HEK293 (cell line): ENCODE measurements at regions not wholly inside any gene's neighbourhood (a gene's known extent, or its start where the extent isn't known, plus 50 kb on each side); places are given as distances from the start of the nearest gene placed in this dataset.

Experiments
- CTCF ChIA-PET: fragments of 350-600 bp; formaldehyde crosslinking; extraction: SDS; loops from one replicate; lab custom pipeline; 2021; ENCODE audit warnings: antibody characterized with exemption; lab: Yijun Ruan, JAX
- POLR2A ChIA-PET: fragments of 300-600 bp; formaldehyde crosslinking; extraction: SDS; loops from one replicate; lab custom pipeline; 2020; ENCODE audit warnings: antibody characterized with exemption, inconsistent platforms; lab: Yijun Ruan, JAX
- H3K27ac ChIP-seq: fragments of 200-500 bp; sonication (Bioruptor generic); 2 replicates; pipeline ENCODE4 v1.5.1; 2014; ENCODE audit warnings: low read depth, low read length, control low read depth, inconsistent platforms; ENCODE audit errors: extremely low read depth
- H3K36me3 ChIP-seq, 2 experiments: fragments of 200-500 bp in 1 of 2; sonication (Bioruptor generic) in 1 of 2; 1 replicate in 1 of 2; 2 replicates in 1 of 2; pipeline ENCODE4 v1.5.1; 2014 to 2017; ENCODE audit warnings: inconsistent platforms in 2 of 2, low read length in 2 of 2; ENCODE audit not compliant: control insufficient read depth in 2 of 2, insufficient read depth in 1 of 2
- H3K4me1 ChIP-seq: fragments of 200-500 bp; sonication (Bioruptor generic); 2 replicates; pipeline ENCODE4 v1.5.1; 2014; ENCODE audit warnings: mild to moderate bottlenecking, low read length, inconsistent platforms; ENCODE audit not compliant: control insufficient read depth, insufficient read depth
- H3K4me3 ChIP-seq: 2 replicates; pipeline ENCODE4 v1.5.1; 2011; ENCODE audit warnings: low read depth, mild to moderate bottlenecking, control low read depth, low read length, moderate library complexity
- H3K9me3 ChIP-seq: fragments of 200-500 bp; sonication (Bioruptor generic); 2 replicates; pipeline ENCODE4 v1.5.1; 2014; ENCODE audit warnings: low read depth, low read length, inconsistent platforms; ENCODE audit not compliant: control insufficient read depth, insufficient read depth
- BCL11B ChIP-seq: fragments of 450-650 bp; formaldehyde crosslinking; IDR thresholded peaks from 2 replicates; pipeline ENCODE4 v1.5.1; 2016; ENCODE audit warnings: low read depth, missing biosample characterization, missing genetic modification characterization
- CTCF ChIP-seq: fragments of 450-650 bp; formaldehyde crosslinking; IDR thresholded peaks from 2 replicates; pipeline ENCODE4 v1.5.1; 2016; ENCODE audit warnings: missing biosample characterization, missing genetic modification characterization
- HOXA7 ChIP-seq: sonication (generic); formaldehyde crosslinking; IDR thresholded peaks from 2 replicates; pipeline ENCODE4 v1.8.1; 2022; ENCODE audit warnings: missing genetic modification reagents, borderline replicate concordance
- HOXC10 ChIP-seq: sonication (generic); formaldehyde crosslinking; IDR thresholded peaks from 2 replicates; pipeline ENCODE4 v1.8.1; 2023; ENCODE audit warnings: mild to moderate bottlenecking, missing genetic modification reagents
- KLF17 ChIP-seq: fragments of 450-650 bp; formaldehyde crosslinking; IDR thresholded peaks from 2 replicates; pipeline ENCODE4 v1.5.1; 2016; ENCODE audit warnings: missing biosample characterization, missing genetic modification characterization
- MZF1 ChIP-seq: fragments of 450-650 bp; formaldehyde crosslinking; IDR thresholded peaks from 2 replicates; pipeline ENCODE4 v1.5.1; 2017; ENCODE audit warnings: missing biosample characterization, missing genetic modification characterization, borderline replicate concordance
- YY1 ChIP-seq: fragments of 450-650 bp; formaldehyde crosslinking; IDR thresholded peaks from 2 replicates; pipeline ENCODE4 v1.5.1; 2018; ENCODE audit warnings: missing biosample characterization, missing genetic modification characterization
- ZBTB49 ChIP-seq: fragments of 450-650 bp; formaldehyde crosslinking; IDR thresholded peaks from 2 replicates; pipeline ENCODE4 v1.5.1; 2016; ENCODE audit warnings: missing biosample characterization, missing genetic modification characterization, low read depth
- ZBTB8A ChIP-seq: fragments of 450-650 bp; formaldehyde crosslinking; IDR thresholded peaks from 2 replicates; pipeline ENCODE4 v1.5.1; 2016; ENCODE audit warnings: missing biosample characterization, missing genetic modification characterization
- ZNF16 ChIP-seq: fragments of 450-650 bp; formaldehyde crosslinking; IDR thresholded peaks from 2 replicates; pipeline ENCODE4 v1.5.1; 2016; ENCODE audit warnings: low read depth, missing biosample characterization, missing genetic modification characterization
- ZNF248 ChIP-seq: fragments of 450-650 bp; formaldehyde crosslinking; IDR thresholded peaks from 2 replicates; pipeline ENCODE4 v1.5.1; 2017; ENCODE audit warnings: missing biosample characterization, missing genetic modification characterization
- ZNF311 ChIP-seq: fragments of 450-650 bp; formaldehyde crosslinking; IDR thresholded peaks from 2 replicates; pipeline ENCODE4 v1.5.1; 2017; ENCODE audit warnings: missing biosample characterization, missing genetic modification characterization, borderline replicate concordance
- ZNF324 ChIP-seq: fragments of 450-650 bp; formaldehyde crosslinking; IDR thresholded peaks from 2 replicates; pipeline ENCODE4 v1.5.1; 2016; ENCODE audit warnings: missing biosample characterization, missing genetic modification characterization
- ZNF354C ChIP-seq: fragments of 450-650 bp; formaldehyde crosslinking; IDR thresholded peaks from 2 replicates; pipeline ENCODE4 v1.5.1; 2016; ENCODE audit warnings: missing biosample characterization, missing genetic modification characterization, low read depth, borderline replicate concordance
- ZNF513 ChIP-seq: fragments of 450-650 bp; IDR thresholded peaks from 2 replicates; pipeline ENCODE4 v1.5.1; 2018; ENCODE audit warnings: missing biosample characterization, missing genetic modification characterization
- ZNF548 ChIP-seq: fragments of 450-650 bp; formaldehyde crosslinking; IDR thresholded peaks from 2 replicates; pipeline ENCODE4 v1.5.1; 2016; ENCODE audit warnings: missing biosample characterization, missing genetic modification characterization
- ZNF623 ChIP-seq: fragments of 450-650 bp; formaldehyde crosslinking; IDR thresholded peaks from 2 replicates; pipeline ENCODE4 v1.5.1; 2016; ENCODE audit warnings: missing biosample characterization, missing genetic modification characterization
- ZNF670 ChIP-seq: fragments of 450-650 bp; formaldehyde crosslinking; IDR thresholded peaks from 2 replicates; pipeline ENCODE4 v1.5.1; 2016; ENCODE audit warnings: missing biosample characterization, missing genetic modification characterization, low read depth
- ZNF768 ChIP-seq: fragments of 450-650 bp; formaldehyde crosslinking; IDR thresholded peaks from 2 replicates; pipeline ENCODE4 v1.5.1; 2018; ENCODE audit warnings: missing biosample characterization, mild to moderate bottlenecking, missing genetic modification characterization
- TF ChIP-seq, protein P1 (sequence below): fragments of 450-650 bp; formaldehyde crosslinking; IDR thresholded peaks from 2 replicates; pipeline ENCODE4 v1.5.1; 2016; ENCODE audit warnings: missing biosample characterization, missing genetic modification characterization

DNA sequence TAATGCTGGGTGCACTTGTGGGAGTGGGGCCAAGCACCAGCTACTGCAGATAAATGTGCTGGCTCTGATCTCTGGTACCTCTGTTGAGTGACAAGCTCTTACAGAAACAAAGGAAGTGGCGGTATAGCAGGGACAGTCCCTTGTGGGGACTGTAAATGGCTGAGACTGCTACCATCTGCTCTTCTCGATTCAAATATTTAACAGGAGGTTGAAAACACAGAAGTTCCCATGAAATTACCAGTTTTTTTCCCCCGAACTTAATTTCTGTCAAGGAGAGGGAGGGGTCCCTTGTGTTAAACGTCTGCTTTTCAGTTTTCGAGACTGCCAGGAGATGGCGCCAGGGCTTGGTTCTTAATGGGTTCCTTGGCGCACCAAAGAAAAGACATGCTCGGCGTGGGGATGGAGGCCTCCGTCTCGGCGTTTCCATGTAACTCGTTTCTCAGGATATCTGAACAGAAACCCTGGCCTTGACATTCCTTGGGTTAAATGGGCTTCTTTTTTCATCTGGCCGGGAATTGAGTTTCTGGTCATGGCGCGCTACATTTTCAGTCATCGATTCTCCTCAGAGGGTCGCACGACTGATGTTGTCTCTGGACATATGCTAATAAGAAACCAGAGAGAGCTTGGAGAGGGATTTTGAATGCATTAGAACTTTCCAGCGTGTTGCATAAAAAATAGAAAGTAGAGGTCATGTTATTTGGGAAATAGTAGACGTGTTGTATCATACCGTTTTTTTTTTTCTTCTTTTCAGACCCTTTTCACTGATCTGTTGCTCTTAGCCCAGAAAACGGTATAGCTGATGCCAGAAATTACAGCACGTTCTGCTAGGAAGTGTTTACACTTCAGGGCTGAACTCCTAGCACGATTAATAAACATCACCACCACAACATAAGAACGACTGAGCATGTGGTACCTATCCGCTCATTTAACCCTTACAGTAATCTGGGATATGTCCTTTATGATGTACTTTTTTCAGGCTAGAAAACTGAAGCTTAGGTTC, 64.0 kb downstream of the CARTPT start (continued):
- TF ChIP-seq CTCF (tag by site-specific recombination) = 0 out of 2 replicates have a peak, but pooled peaks have one; percentile 46
- no peak for TF ChIP-seq ZBTB8A (tag by site-specific recombination)
- no peak for TF ChIP-seq ZNF324 (tag by site-specific recombination)
- TF ChIP-seq MZF1 (tag by site-specific recombination) = peak; percentile 59; the same call in 1 of the 2 replicates
- TF ChIP-seq ZNF16 (tag by site-specific recombination) = no peak
- TF ChIP-seq KLF17 (tag by site-specific recombination) = no peak
- no peak for TF ChIP-seq ZNF513
- no peak for TF ChIP-seq ZNF248 (tag by site-specific recombination)
- TF ChIP-seq HOXC10 (CRISPR knock-in tag) = no peak
- TF ChIP-seq, protein P1, sequence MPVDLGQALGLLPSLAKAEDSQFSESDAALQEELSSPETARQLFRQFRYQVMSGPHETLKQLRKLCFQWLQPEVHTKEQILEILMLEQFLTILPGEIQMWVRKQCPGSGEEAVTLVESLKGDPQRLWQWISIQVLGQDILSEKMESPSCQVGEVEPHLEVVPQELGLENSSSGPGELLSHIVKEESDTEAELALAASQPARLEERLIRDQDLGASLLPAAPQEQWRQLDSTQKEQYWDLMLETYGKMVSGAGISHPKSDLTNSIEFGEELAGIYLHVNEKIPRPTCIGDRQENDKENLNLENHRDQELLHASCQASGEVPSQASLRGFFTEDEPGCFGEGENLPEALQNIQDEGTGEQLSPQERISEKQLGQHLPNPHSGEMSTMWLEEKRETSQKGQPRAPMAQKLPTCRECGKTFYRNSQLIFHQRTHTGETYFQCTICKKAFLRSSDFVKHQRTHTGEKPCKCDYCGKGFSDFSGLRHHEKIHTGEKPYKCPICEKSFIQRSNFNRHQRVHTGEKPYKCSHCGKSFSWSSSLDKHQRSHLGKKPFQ = no peak
- no peak for TF ChIP-seq ZNF768
- TF ChIP-seq ZNF548 (tag by site-specific recombination) = no peak
- no peak for TF ChIP-seq HOXA7 (CRISPR knock-in tag)

DNA sequence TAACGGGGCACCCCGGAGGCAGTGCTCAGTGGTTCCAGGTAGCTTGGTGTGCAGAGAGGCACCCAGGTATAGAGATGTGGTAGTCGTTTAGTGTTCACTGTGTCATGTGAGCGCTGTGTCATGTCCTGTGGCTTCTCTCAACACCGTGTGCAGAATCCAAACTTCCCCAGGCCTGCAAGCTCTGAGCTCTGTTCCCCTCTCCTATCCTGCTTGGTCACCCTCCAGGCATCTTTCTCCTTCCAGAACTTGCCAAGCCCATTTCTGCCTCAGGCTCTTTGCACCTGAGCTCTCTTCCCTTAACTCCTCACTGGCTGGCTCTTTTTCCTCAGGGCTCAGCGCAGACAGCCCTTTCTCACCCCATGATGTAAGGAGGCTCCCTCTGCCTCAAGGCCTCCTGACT, 64.8 kb downstream of the CARTPT start:
- POLR2A ChIA-PET = interaction anchor here (1.1 kb wide), 1 partner anchor 536 kb away, joined by 4 read pairs; the partner anchor contains the start of genes MRPS27 and PTCD2
- CTCF ChIA-PET = interaction anchor here (0.6 to 2.1 kb wide), 16 partner anchors 9 to 987 kb away, joined by 3 to 14 read pairs (median 4); no protein-coding TSS in a partner anchor
- no peaks in the 10 kb centered on the region for H3K36me3 ChIP-seq
- H3K4me3 ChIP-seq = no peak overlapping the region
- H3K9me3 ChIP-seq = no peaks in the 10 kb centered on the region
- H3K4me1 ChIP-seq = no peaks in the 10 kb centered on the region
- TF ChIP-seq BCL11B (tag by site-specific recombination) = no peak
- no peak for TF ChIP-seq ZNF311 (tag by site-specific recombination)
- TF ChIP-seq ZBTB49 (tag by site-specific recombination) = no peak
- TF ChIP-seq YY1 (tag by site-specific recombination) = no peak
- TF ChIP-seq ZNF354C (tag by site-specific recombination) = no peak
- TF ChIP-seq ZNF623 (tag by site-specific recombination) = peak; percentile 40
- no peak for TF ChIP-seq ZNF670
- no peak overlapping the region for H3K27ac ChIP-seq
